ENCODE measurements at regions not wholly inside any gene's neighbourhood (a gene's known extent, or its start where the extent isn't known, plus 50 kb on each side); places are given as distances from the start of the nearest gene placed in this dataset.

DNA sequence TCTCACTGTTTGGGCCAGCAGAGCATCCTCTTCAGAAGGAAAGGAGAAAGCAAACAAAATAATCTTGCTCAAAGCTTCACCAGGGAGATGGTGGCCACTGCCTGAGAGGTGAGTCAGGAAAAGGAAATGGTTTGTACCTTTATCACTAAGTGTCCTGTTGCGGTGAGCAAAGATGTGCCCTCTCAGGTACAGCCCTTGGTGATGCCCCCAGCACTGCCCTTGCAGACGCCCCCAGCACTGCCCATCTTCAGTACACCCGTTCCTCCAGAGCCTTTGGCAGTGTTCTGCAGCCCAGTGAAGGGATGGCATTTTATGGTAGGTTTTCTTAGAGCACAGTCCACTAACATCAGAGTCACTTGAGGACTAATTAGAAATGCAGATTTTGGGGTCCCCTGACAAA lies 92.3 kb downstream of the ZNF621 start:
- TF ChIP-seq, protein P1, sequence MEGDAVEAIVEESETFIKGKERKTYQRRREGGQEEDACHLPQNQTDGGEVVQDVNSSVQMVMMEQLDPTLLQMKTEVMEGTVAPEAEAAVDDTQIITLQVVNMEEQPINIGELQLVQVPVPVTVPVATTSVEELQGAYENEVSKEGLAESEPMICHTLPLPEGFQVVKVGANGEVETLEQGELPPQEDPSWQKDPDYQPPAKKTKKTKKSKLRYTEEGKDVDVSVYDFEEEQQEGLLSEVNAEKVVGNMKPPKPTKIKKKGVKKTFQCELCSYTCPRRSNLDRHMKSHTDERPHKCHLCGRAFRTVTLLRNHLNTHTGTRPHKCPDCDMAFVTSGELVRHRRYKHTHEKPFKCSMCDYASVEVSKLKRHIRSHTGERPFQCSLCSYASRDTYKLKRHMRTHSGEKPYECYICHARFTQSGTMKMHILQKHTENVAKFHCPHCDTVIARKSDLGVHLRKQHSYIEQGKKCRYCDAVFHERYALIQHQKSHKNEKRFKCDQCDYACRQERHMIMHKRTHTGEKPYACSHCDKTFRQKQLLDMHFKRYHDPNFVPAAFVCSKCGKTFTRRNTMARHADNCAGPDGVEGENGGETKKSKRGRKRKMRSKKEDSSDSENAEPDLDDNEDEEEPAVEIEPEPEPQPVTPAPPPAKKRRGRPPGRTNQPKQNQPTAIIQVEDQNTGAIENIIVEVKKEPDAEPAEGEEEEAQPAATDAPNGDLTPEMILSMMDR (IDR thresholded peaks at IDR 0.05 in 4 of 5, conservative IDR thresholded peaks at IDR 0.05 in 1 of 5): no peak
- no peak for TF ChIP-seq POLR2A (IDR thresholded peaks at IDR 0.05)
